OCI-LY3 (cell line): ENCODE measurements at regions not wholly inside any gene's neighbourhood (a gene's known extent, or its start where the extent isn't known, plus 50 kb on each side); places are given as distances from the start of the nearest gene placed in this dataset.

Experiments
- H2AFZ ChIP-seq: fragments of 200-600, 300-600 bp; shearing (Covaris generic); 2 replicates; pipeline ENCODE4 v1.6.0; 2014; ENCODE audit warnings: antibody characterized with exemption, low read depth, low read length
- H3K27ac ChIP-seq: fragments of 200-600, 300-600 bp; sonication (generic); 2 replicates; pipeline ENCODE4 v1.5.1; 2014; ENCODE audit warnings: mild to moderate bottlenecking, low read length, moderate library complexity, mixed read lengths
- H3K27me3 ChIP-seq: fragments of 200-600, 300-600 bp; sonication (generic); 2 replicates; pipeline ENCODE4 v1.6.1; 2014; ENCODE audit warnings: low read depth, low read length, mixed read lengths
- H3K36me3 ChIP-seq: fragments of 200-600, 300-600 bp; sonication (generic); replicated peaks from 2 replicates; pipeline ENCODE3; 2014; ENCODE audit warnings: low read depth, low read length, mixed read lengths
- H3K4me1 ChIP-seq: fragments of 300-600, 200-600 bp; sonication (generic); 2 replicates; pipeline ENCODE4 v1.6.1; 2014; ENCODE audit warnings: low read length, mixed read lengths
- H3K4me2 ChIP-seq: fragments of 200-600, 300-600 bp; sonication (generic); 2 replicates; pipeline ENCODE4 v1.6.1; 2014; ENCODE audit warnings: low read length, mixed read lengths
- H3K4me3 ChIP-seq: fragments of 300-600, 200-600 bp; sonication (generic); 2 replicates; pipeline ENCODE4 v1.5.1; 2014; ENCODE audit warnings: antibody characterized with exemption, mild to moderate bottlenecking, low read length, moderate library complexity
- H3K79me2 ChIP-seq: fragments of 300-600, 200-600 bp; shearing (Covaris generic); 2 replicates; pipeline ENCODE4 v1.6.1; 2014; ENCODE audit warnings: mild to moderate bottlenecking, low read length, mixed read lengths
- H3K9ac ChIP-seq: fragments of 300-600, 200-600 bp; shearing (Covaris generic); 2 replicates; pipeline ENCODE4 v1.6.0; 2014; ENCODE audit warnings: mild to moderate bottlenecking, low read length, moderate library complexity
- H3K9me3 ChIP-seq: fragments of 200-600, 300-600 bp; shearing (Covaris generic); 2 replicates; pipeline ENCODE4 v1.6.1; 2014; ENCODE audit warnings: low read length, mixed read lengths; ENCODE audit not compliant: insufficient read depth
- H4K20me1 ChIP-seq: fragments of 200-600, 300-600 bp; sonication (generic); 2 replicates; pipeline ENCODE4 v1.6.1; 2016; ENCODE audit warnings: low read length, mixed read lengths; ENCODE audit not compliant: insufficient read depth
- EZH2phosphoT487 ChIP-seq: fragments of 200-600 bp; shearing (Covaris generic); IDR thresholded peaks from 2 replicates; pipeline ENCODE4 v1.6.1; 2018; ENCODE audit warnings: antibody characterized with exemption, mixed run types, low read depth
- TF ChIP-seq, protein P1 (sequence below): fragments of 200-600, 300-600 bp; sonication (generic); IDR thresholded peaks from 2 replicates; pipeline ENCODE4 v1.5.1; 2014; ENCODE audit warnings: antibody characterized with exemption, low read length, low read depth

DNA sequence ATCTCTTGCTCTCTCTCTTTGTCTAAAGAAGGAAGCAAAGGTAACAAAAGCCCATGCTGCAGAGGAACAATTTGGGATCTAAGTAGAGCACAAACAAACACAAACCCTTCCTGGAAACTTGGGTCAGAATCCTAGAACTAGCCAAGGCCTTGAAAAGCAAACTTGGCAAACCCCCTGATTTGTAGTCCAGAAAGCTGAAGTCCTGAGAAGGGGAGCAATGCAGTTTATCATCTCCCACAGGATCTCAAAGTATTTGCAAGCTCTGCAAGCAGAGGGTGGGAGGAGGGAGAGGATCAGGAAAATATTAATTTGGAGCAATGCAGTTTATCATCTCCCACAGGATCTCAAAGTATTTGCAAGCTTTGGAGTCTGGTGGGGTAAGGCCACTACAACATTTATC lies 379.5 kb upstream of the FGF13 start:
- Histone ChIP-seq H3K9me3 (no peaks in the 10 kb centered on the region), H3K79me2 (no peaks in the 10 kb centered on the region)
- TF ChIP-seq, protein P1, sequence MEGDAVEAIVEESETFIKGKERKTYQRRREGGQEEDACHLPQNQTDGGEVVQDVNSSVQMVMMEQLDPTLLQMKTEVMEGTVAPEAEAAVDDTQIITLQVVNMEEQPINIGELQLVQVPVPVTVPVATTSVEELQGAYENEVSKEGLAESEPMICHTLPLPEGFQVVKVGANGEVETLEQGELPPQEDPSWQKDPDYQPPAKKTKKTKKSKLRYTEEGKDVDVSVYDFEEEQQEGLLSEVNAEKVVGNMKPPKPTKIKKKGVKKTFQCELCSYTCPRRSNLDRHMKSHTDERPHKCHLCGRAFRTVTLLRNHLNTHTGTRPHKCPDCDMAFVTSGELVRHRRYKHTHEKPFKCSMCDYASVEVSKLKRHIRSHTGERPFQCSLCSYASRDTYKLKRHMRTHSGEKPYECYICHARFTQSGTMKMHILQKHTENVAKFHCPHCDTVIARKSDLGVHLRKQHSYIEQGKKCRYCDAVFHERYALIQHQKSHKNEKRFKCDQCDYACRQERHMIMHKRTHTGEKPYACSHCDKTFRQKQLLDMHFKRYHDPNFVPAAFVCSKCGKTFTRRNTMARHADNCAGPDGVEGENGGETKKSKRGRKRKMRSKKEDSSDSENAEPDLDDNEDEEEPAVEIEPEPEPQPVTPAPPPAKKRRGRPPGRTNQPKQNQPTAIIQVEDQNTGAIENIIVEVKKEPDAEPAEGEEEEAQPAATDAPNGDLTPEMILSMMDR, result no peak
- TF ChIP-seq EZH2phosphoT487, result no peak

DNA sequence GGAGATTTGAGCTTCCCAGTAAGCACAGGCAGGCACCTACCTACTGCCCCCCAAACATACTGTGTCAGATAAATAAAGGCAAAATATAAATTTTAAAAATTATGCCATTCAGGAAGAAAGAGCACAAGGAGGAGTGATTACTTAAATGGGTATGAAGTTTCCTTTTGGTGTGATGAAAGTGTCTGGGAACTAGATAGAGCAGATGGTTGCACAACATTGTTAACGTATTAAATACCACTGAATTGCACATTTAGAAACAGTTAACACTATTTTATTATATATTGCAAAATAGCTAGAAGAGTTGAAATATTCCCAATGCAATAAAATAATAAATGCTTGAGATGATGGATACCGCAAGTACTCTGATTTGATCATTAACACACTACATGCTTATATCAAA lies 374.7 kb upstream of the FGF13 start:
- Histone ChIP-seq H3K36me3 (no peaks in the 10 kb centered on the region), H3K79me2 (no peaks in the 10 kb centered on the region), H3K4me1 (no peaks in the 10 kb centered on the region), H2AFZ (no peak overlapping the region), H3K4me3 (no peak overlapping the region), H3K9ac (no peak overlapping the region), H3K4me2 (no peak overlapping the region), H3K27me3 (no peaks in the 10 kb centered on the region), H3K27ac (no peak overlapping the region), H4K20me1 (no peaks in the 10 kb centered on the region), H3K9me3 (no peaks in the 10 kb centered on the region)
- TF ChIP-seq EZH2phosphoT487, result no peak
- TF ChIP-seq, protein P1, result no peak

More for the DNA sequence above, 379.5 kb upstream of the FGF13 start:
- no peak overlapping the region for H3K4me2 ChIP-seq
- H3K4me1 ChIP-seq, result no peaks in the 10 kb centered on the region
- no peak overlapping the region for H2AFZ ChIP-seq
- no peaks in the 10 kb centered on the region for H4K20me1 ChIP-seq
- no peak overlapping the region for H3K4me3 ChIP-seq
- H3K27me3 ChIP-seq, result no peaks in the 10 kb centered on the region
- H3K36me3 ChIP-seq, result no peaks in the 10 kb centered on the region
- H3K27ac ChIP-seq, result no peak overlapping the region
- H3K9ac ChIP-seq, result no peak overlapping the region

DNA sequence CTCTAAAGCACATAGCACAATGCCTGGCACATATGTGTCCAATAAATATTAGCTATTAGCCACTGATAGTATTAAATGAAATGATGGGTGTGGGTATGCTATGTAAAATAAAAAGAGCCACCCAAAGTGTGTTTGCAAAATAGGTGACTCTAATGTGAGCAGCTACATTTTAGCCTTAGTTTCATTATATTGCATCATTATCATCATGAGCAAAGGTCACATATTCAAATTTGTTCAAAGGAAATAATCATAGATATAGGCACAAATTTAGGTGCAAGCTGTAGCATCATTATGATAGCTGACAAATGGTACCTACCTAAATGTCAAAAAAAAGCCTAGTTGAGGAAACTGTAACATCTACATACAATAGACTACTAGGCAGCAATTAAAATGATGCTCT lies 373.9 kb upstream of the FGF13 start:
- Histone ChIP-seq H3K79me2 (no peaks in the 10 kb centered on the region), H3K4me1 (no peaks in the 10 kb centered on the region), H3K27me3 (no peaks in the 10 kb centered on the region), H3K9me3 (no peaks in the 10 kb centered on the region), H3K36me3 (no peaks in the 10 kb centered on the region), H3K4me2 (no peak overlapping the region), H4K20me1 (no peaks in the 10 kb centered on the region), H3K4me3 (no peak overlapping the region), H3K9ac (no peak overlapping the region), H3K27ac (no peak overlapping the region), H2AFZ (no peak overlapping the region)
- TF ChIP-seq EZH2phosphoT487, result no peak
- TF ChIP-seq, protein P1, result no peak

DNA sequence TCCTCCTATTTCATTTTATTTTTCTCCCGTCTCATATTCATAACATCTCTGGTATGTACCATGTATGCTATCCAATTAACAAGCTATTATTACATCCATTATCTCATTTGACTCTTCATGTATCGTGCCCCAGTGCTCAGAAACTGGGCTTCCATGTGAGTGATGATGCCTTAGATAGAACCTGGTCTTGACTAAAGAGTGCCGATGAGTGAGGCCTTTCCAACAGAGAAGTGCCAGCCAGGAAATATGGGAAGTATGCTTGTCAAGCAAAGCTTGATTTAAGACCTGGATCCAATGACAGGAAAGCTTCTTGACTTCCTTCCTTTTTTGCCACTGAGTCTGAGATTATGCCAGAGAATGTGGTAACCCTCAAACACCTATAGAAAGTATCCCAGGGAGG lies 371.7 kb upstream of the FGF13 start:
- H3K4me1 ChIP-seq, result no peaks in the 10 kb centered on the region
- H3K36me3 ChIP-seq, result no peaks in the 10 kb centered on the region
- no peak overlapping the region for H3K4me2 ChIP-seq
- no peak overlapping the region for H3K27ac ChIP-seq
- H3K9me3 ChIP-seq, result no peaks in the 10 kb centered on the region
- no peaks in the 10 kb centered on the region for H3K79me2 ChIP-seq
- H3K4me3 ChIP-seq, result no peak overlapping the region
- no peak overlapping the region for H3K9ac ChIP-seq
- no peaks in the 10 kb centered on the region for H4K20me1 ChIP-seq
- no peaks in the 10 kb centered on the region for H3K27me3 ChIP-seq
- TF ChIP-seq, protein P1, result no peak
- TF ChIP-seq EZH2phosphoT487, result no peak
- H2AFZ ChIP-seq, result no peak overlapping the region
